GM12878 (cell line): ENCODE measurements at regions not wholly inside any gene's neighbourhood (a gene's known extent, or its start where the extent isn't known, plus 50 kb on each side); places are given as distances from the start of the nearest gene placed in this dataset.

Experiments used
- ATAC-seq: fragments of 200-7000 bp; cut with Tn5 transposase; 3 replicates; pipeline ENCODE4 v1.9.1; 2020; ENCODE audit warnings: mild to moderate bottlenecking, moderate library complexity
- BruUV-seq: library from RNA; stranded (reverse); fragments of 400-500 nt; replicated peaks from 2 replicates; lab custom pipeline; 2021; lab: Mats Ljungman, UMichigan
- CTCF ChIA-PET: fragments of 300-600 bp; sonication (Branson Sonifier 250); formaldehyde crosslinking; extraction: SDS; loops from one replicate; lab custom pipeline; 2021; ENCODE audit warnings: inconsistent platforms; lab: Yijun Ruan, JAX
- POLR2A ChIA-PET: fragments of 350-600 bp; formaldehyde crosslinking; extraction: SDS; loops from one replicate; lab custom pipeline; 2021; ENCODE audit warnings: inconsistent platforms; lab: Charles Lee
- RAD21 ChIA-PET: fragments of 300-600 bp; sonication (Branson Sonifier 250); formaldehyde crosslinking; loops from one replicate; lab custom pipeline; 2023; ENCODE audit warnings: antibody characterized with exemption; ENCODE audit not compliant: unreplicated experiment; lab: Charles Lee
- SMC1A ChIA-PET: fragments of 300-600 bp; sonication (Branson Sonifier 250); formaldehyde crosslinking; loops from one replicate; lab custom pipeline; 2023; ENCODE audit not compliant: unreplicated experiment, uncharacterized antibody; lab: Charles Lee
- DNase-seq: peaks from one replicate; pipeline ENCODE4 v3.0.0-alpha.2; 2011; ENCODE audit warnings: low read depth, low spot score
- FAIRE-seq: peaks from 3 replicates; lab custom pipeline; 2011; peaks lifted over from hg19 to GRCh38; lab: Jason Lieb, UNC
- H2AFZ ChIP-seq: 2 replicates; pipeline ENCODE4 v1.6.0; 2011; ENCODE audit warnings: low read depth, low read length, control low read depth; ENCODE audit not compliant: control insufficient read depth
- H3K27ac ChIP-seq: 2 replicates; pipeline ENCODE4 v1.5.1; 2011; ENCODE audit warnings: control low read depth; ENCODE audit not compliant: control insufficient read depth, insufficient read depth
- H3K27me3 ChIP-seq, 2 experiments: replicated peaks in 1 of 2; 2 replicates each; pipeline versions ENCODE4 v1.6.0 to v1.6.1; 2011; ENCODE audit warnings: low read length in 1 of 2; ENCODE audit not compliant: control insufficient read depth in 2 of 2, insufficient read depth in 2 of 2
- H3K36me3 ChIP-seq, 2 experiments: 2 replicates each; pipeline ENCODE4 v1.5.1; 2011; ENCODE audit warnings: low read length in 1 of 2; ENCODE audit not compliant: control insufficient read depth in 2 of 2, insufficient read depth in 2 of 2
- H3K4me1 ChIP-seq: 2 replicates; pipeline ENCODE4 v1.6.1; 2011; ENCODE audit warnings: mild to moderate bottlenecking, low read length, moderate library complexity, mixed read lengths; ENCODE audit not compliant: control insufficient read depth, insufficient read depth
- H3K4me2 ChIP-seq: 2 replicates; pipeline ENCODE4 v1.6.0; 2011; ENCODE audit warnings: control low read depth; ENCODE audit not compliant: control insufficient read depth, insufficient read depth
- H3K4me3 ChIP-seq: fragments of 200-600 bp; sonication (generic); 2 replicates; pipeline ENCODE4 v1.5.1; 2016
- H3K79me2 ChIP-seq: 2 replicates; pipeline ENCODE4 v1.6.0; 2011; ENCODE audit warnings: low read length; ENCODE audit not compliant: control insufficient read depth, insufficient read depth
- H3K9ac ChIP-seq: 2 replicates; pipeline ENCODE4 v1.8.0; 2011; ENCODE audit warnings: low read length, control low read depth, mixed read lengths; ENCODE audit not compliant: control insufficient read depth, insufficient read depth
- H3K9me3 ChIP-seq: replicated peaks from 3 replicates; pipeline ENCODE4 v1.5.1; 2011; ENCODE audit warnings: mild to moderate bottlenecking, low read length; ENCODE audit not compliant: control insufficient read depth, insufficient read depth
- H4K20me1 ChIP-seq: 2 replicates; pipeline ENCODE4 v1.6.0; 2011; ENCODE audit not compliant: control insufficient read depth, insufficient read depth
- BCL3 ChIP-seq: IDR thresholded peaks from 2 replicates; pipeline ENCODE4 v1.6.1; 2011; ENCODE audit warnings: borderline replicate concordance, low read depth, mild to moderate bottlenecking, moderate library complexity, low read length; ENCODE audit not compliant: insufficient read depth, poor library complexity, severe bottlenecking
- FOXM1 ChIP-seq: IDR thresholded peaks from 2 replicates; pipeline ENCODE4 v1.6.1; 2012; ENCODE audit warnings: low read depth, mild to moderate bottlenecking, inconsistent platforms, low read length, moderate library complexity
- LARP7 ChIP-seq: fragments of 450-650 bp; IDR thresholded peaks from 2 replicates; pipeline ENCODE4 v1.6.1; 2017; ENCODE audit warnings: mild to moderate bottlenecking
- PAX8 ChIP-seq: fragments of 450-650 bp; IDR thresholded peaks from 2 replicates; pipeline ENCODE4 v1.6.1; 2017; ENCODE audit warnings: mild to moderate bottlenecking, moderate library complexity
- SIX5 ChIP-seq: IDR thresholded peaks from 2 replicates; pipeline ENCODE4 v1.6.1; 2011; ENCODE audit warnings: mild to moderate bottlenecking, low read depth, low read length, moderate library complexity; ENCODE audit not compliant: severe bottlenecking
- SMC3 ChIP-seq: IDR thresholded peaks from 2 replicates; pipeline ENCODE4 v1.6.1; 2011; ENCODE audit warnings: low read length, improper control_type of control experiment, borderline replicate concordance
- ZNF207 ChIP-seq: fragments of 450-650 bp; IDR thresholded peaks from 2 replicates; pipeline ENCODE4 v1.6.1; 2014; ENCODE audit warnings: antibody characterized with exemption, mild to moderate bottlenecking, borderline replicate concordance
- ZNF622 ChIP-seq: fragments of 450-650 bp; IDR thresholded peaks from 2 replicates; pipeline ENCODE4 v1.6.1; 2017; ENCODE audit warnings: mild to moderate bottlenecking, inconsistent platforms
- whole genome bisulfite sequencing: methylation state at CpG from one replicate; pipeline ENCODE4 v1.1.6; 2016; ENCODE audit warnings: low lambda C conversion rate; ENCODE audit not compliant: insufficient replicate concordance, insufficient coverage; ENCODE audit errors: missing lambda C conversion rate; 5-methylcytosine and 5-hydroxymethylcytosine counted together
- in situ Hi-C: fragments of 300-500 bp; cut with MboI; formaldehyde crosslinking; loops from 9 replicates; pipeline ENCODE4 v1.14.3; 2018; ENCODE audit warnings: mixed read lengths
- intact Hi-C: fragments of 100-400 bp; cut with micrococcal nuclease; formaldehyde crosslinking; loops from one replicate; pipeline ENCODE4 v1.14.2; 2022; ENCODE audit not compliant: unreplicated experiment

- Histone ChIP-seq H4K20me1 (no peaks in the 10 kb centered on the region), H3K9me3 (no peaks in the 10 kb centered on the region), H3K9ac (no peak overlapping the region), H2AFZ (no peak overlapping the region), H3K79me2 (no peaks in the 10 kb centered on the region), H3K4me3 (no peak overlapping the region), H3K4me2 (no peak overlapping the region), H3K4me1 (no peaks in the 10 kb centered on the region), H3K36me3 (no peaks in the 10 kb centered on the region), H3K27ac (no peak overlapping the region), H3K27me3 (no peaks in the 10 kb centered on the region)
- SMC1A ChIA-PET = no interaction called here
- no peak for ATAC-seq
- FAIRE-seq = no peak
- intact Hi-C loops = no loop called here
- no peak for DNase-seq
- no TSS peak for BruUV-seq
- RAD21 ChIA-PET = no interaction called here
- CTCF ChIA-PET = no interaction called here
- in situ Hi-C loops = no loop called here
- TF ChIP-seq SMC3 = no peak
- no peak for TF ChIP-seq ZNF207
- TF ChIP-seq FOXM1 = no peak
- no peak for TF ChIP-seq ZNF622
- no peak for TF ChIP-seq PAX8
- TF ChIP-seq BCL3 = no peak
- TF ChIP-seq SIX5 = no peak
- TF ChIP-seq LARP7 = no peak
- 0% methylated on average over 1 of the region's 1 CpG for WGBS
- POLR2A ChIA-PET = no interaction called here
Measured at GRCh38 chr14:82778008-82778590, 1244.4 kb upstream of the SEL1L start.
